CD4-positive, alpha-beta T cell treated with Interleukin-10 for 1 hour (primary cell): ENCODE measurements at regions not wholly inside any gene's neighbourhood (a gene's known extent, or its start where the extent isn't known, plus 50 kb on each side); places are given as distances from the start of the nearest gene placed in this dataset.
"Not testable (repeated sequence)": the region's sequence is repeated elsewhere in the genome, so short reads cannot be mapped to it uniquely, and the experiment has no call there.

Experiments
- DNase-seq: peaks from one replicate; pipeline ENCODE4 v3.0.0-alpha.2; 2020

- no peak for DNase-seq
These were observed 219.5 kb upstream of the ATP5MC3 start for GRCh38 chr2:175400975-175401374.

GRCh38 chr2:175399326-175399725, 217.8 kb upstream of the ATP5MC3 start:
- DNase-seq = no peak

- no peak for DNase-seq
These were observed 217.3 kb upstream of the ATP5MC3 start for GRCh38 chr2:175398848-175399247.

GRCh38 chr2:175396696-175397095, 215.2 kb upstream of the ATP5MC3 start:
- DNase-seq = no peak

GRCh38 chr2:175393851-175394250, 212.3 kb upstream of the ATP5MC3 start:
- no peak for DNase-seq

- DNase-seq = no peak
These were observed 201.8 kb upstream of the ATP5MC3 start for GRCh38 chr2:175383286-175383685.

GRCh38 chr2:175373729-175374128, 192.2 kb upstream of the ATP5MC3 start:
- DNase-seq = no peak

GRCh38 chr2:175372704-175373701, 191.5 kb upstream of the ATP5MC3 start:
- no peak for DNase-seq

GRCh38 chr2:175371378-175371777, 189.9 kb upstream of the ATP5MC3 start:
- DNase-seq = no peak

- DNase-seq = peak; percentile 14
These were observed 185.3 kb upstream of the ATP5MC3 start for GRCh38 chr2:175366815-175367214.

- no peak for DNase-seq
These were observed 182.2 kb upstream of the ATP5MC3 start for GRCh38 chr2:175363699-175364098.

GRCh38 chr2:175362331-175362730, 180.8 kb upstream of the ATP5MC3 start:
- DNase-seq = no peak

GRCh38 chr2:175359710-175360109, 178.2 kb upstream of the ATP5MC3 start:
- DNase-seq = no peak

GRCh38 chr2:175356901-175357300, 175.4 kb upstream of the ATP5MC3 start:
- no peak for DNase-seq

GRCh38 chr2:175355246-175355645, 173.7 kb upstream of the ATP5MC3 start:
- no peak for DNase-seq

GRCh38 chr2:175353275-175353674, 171.8 kb upstream of the ATP5MC3 start:
- DNase-seq = no peak

GRCh38 chr2:175351512-175351911, 170.0 kb upstream of the ATP5MC3 start:
- no peak for DNase-seq

- no peak for DNase-seq
These were observed 168.6 kb upstream of the ATP5MC3 start for GRCh38 chr2:175350105-175350504.

GRCh38 chr2:175342085-175342484, 160.6 kb upstream of the ATP5MC3 start:
- DNase-seq = no peak

GRCh38 chr2:175330195-175330594, 148.7 kb upstream of the ATP5MC3 start:
- DNase-seq = no peak

- DNase-seq = no peak
These were observed 145.3 kb upstream of the ATP5MC3 start for GRCh38 chr2:175326801-175327200.

GRCh38 chr2:175326164-175326563, 144.7 kb upstream of the ATP5MC3 start:
- DNase-seq = not testable (repeated sequence)

GRCh38 chr2:175323162-175323561, 141.7 kb upstream of the ATP5MC3 start:
- DNase-seq = no peak

GRCh38 chr2:175318542-175318941, 137.0 kb upstream of the ATP5MC3 start:
- no peak for DNase-seq

- DNase-seq = no peak
These were observed 136.2 kb upstream of the ATP5MC3 start for GRCh38 chr2:175317751-175318150.
